A549 (cell line): ENCODE measurements at regions not wholly inside any gene's neighbourhood (a gene's known extent, or its start where the extent isn't known, plus 50 kb on each side); places are given as distances from the start of the nearest gene placed in this dataset.

Experiments used
- ATAC-seq, 2 experiments: fragments of 200-7000 bp in 1 of 2; fragments of >200 bp in 1 of 2; cut with Nextera tagmentation in 1 of 2; cut with Tn5 transposase in 1 of 2; 3 replicates each; pipeline versions ENCODE4 v1.8.0 to v1.9.1; 2018 to 2020; ENCODE audit warnings: mild to moderate bottlenecking in 1 of 2, moderate library complexity in 1 of 2
- CTCF ChIA-PET: fragments of 300-600 bp; sonication (Branson Sonifier 250); formaldehyde crosslinking; extraction: SDS; loops from one replicate; lab custom pipeline; 2021; ENCODE audit warnings: antibody characterized with exemption, inconsistent platforms; lab: Yijun Ruan, JAX
- POLR2A ChIA-PET: fragments of 350-600 bp; formaldehyde crosslinking; extraction: SDS; loops from one replicate; lab custom pipeline; 2021; ENCODE audit warnings: antibody characterized with exemption, inconsistent platforms; lab: Yijun Ruan, JAX
- DNase-seq, 2 experiments: peaks; one replicate each; pipeline versions ENCODE4 v3.0.0 to v3.0.0-alpha.2; 2011 to 2016; ENCODE audit warnings: low read depth in 1 of 2, low spot score in 1 of 2
- FAIRE-seq: peaks from 2 replicates; lab custom pipeline; 2011; peaks lifted over from hg19 to GRCh38; lab: Jason Lieb, UNC
- H3K27ac ChIP-seq, 2 experiments: fragments of >200 bp; sonication (Bioruptor Twin); formaldehyde crosslinking; 3 replicates each; pipeline ENCODE4 v1.5.1; 2016 to 2017
- H3K4me1 ChIP-seq: fragments of >200 bp; sonication (Bioruptor Twin); formaldehyde crosslinking; 3 replicates; pipeline ENCODE4 v1.6.1; 2016
- H3K4me2 ChIP-seq: fragments of >200 bp; sonication (Bioruptor Twin); formaldehyde crosslinking; 3 replicates; pipeline ENCODE4 v1.6.1; 2016
- H3K4me3 ChIP-seq: fragments of >200 bp; sonication (Bioruptor Twin); formaldehyde crosslinking; 3 replicates; pipeline ENCODE4 v1.5.1; 2016
- H3K9me3 ChIP-seq: fragments of >200 bp; sonication (Bioruptor Twin); formaldehyde crosslinking; 3 replicates; pipeline ENCODE4 v1.6.1; 2016
- BHLHE40 ChIP-seq: IDR thresholded peaks from 2 replicates; pipeline ENCODE4 v1.6.1; 2012; ENCODE audit warnings: low read depth, low read length, inconsistent platforms
- CBX8 ChIP-seq: fragments of 200-600 bp; sonication (generic); IDR thresholded peaks from 2 replicates; pipeline ENCODE4 v1.6.1; 2016
- CEBPB ChIP-seq, 2 experiments: fragments of >200 bp in 1 of 2; sonication (Bioruptor Twin) in 1 of 2; formaldehyde crosslinking in 1 of 2; IDR thresholded peaks; 2 replicates each; pipeline ENCODE4 v1.6.1; 2012 to 2016
- ELK1 ChIP-seq: fragments of 150-350 bp; IDR thresholded peaks from 2 replicates; pipeline ENCODE4 v1.6.1; 2014; ENCODE audit warnings: low read depth, mild to moderate bottlenecking, low read length
- ESRRA ChIP-seq: fragments of 150-350 bp; IDR thresholded peaks from 2 replicates; pipeline ENCODE4 v1.6.1; 2014; ENCODE audit warnings: mild to moderate bottlenecking, low read length, borderline replicate concordance
- FOSB ChIP-seq: fragments of 250-450 bp; sonication (Bioruptor Pico); IDR thresholded peaks from 2 replicates; pipeline ENCODE4 v1.5.0; 2020; ENCODE audit warnings: mild to moderate bottlenecking, moderate library complexity
- FOXS1 ChIP-seq: fragments of 250-450 bp; sonication (Bioruptor Pico); IDR thresholded peaks from 2 replicates; pipeline ENCODE4 v1.5.0; 2020; ENCODE audit warnings: mild to moderate bottlenecking, moderate library complexity
- HDAC2 ChIP-seq: fragments of 200-600 bp; sonication (generic); IDR thresholded peaks from 2 replicates; pipeline ENCODE4 v1.6.1; 2016
- HEYL ChIP-seq: fragments of 250-450 bp; sonication (Bioruptor Pico); IDR thresholded peaks from 2 replicates; pipeline ENCODE4 v1.8.0; 2021; ENCODE audit warnings: mild to moderate bottlenecking, moderate library complexity
- HOXB5 ChIP-seq: fragments of 250-450 bp; sonication (Bioruptor Pico); IDR thresholded peaks from 2 replicates; pipeline ENCODE4 v1.5.0; 2020; ENCODE audit warnings: mild to moderate bottlenecking, moderate library complexity
- KDM5A ChIP-seq: fragments of 200-600 bp; sonication (generic); IDR thresholded peaks from 2 replicates; pipeline ENCODE4 v1.6.1; 2016; ENCODE audit warnings: antibody characterized with exemption, mild to moderate bottlenecking
- MAZ ChIP-seq: fragments of 150-350 bp; IDR thresholded peaks from 2 replicates; pipeline ENCODE4 v1.6.1; 2014; ENCODE audit warnings: antibody characterized with exemption, low read depth, low read length, borderline replicate concordance
- POLR2AphosphoS2 ChIP-seq: conservative IDR thresholded peaks from 2 replicates; pipeline ENCODE4 v1.6.1; 2012; ENCODE audit warnings: low read length, improper control_type of control experiment, inconsistent platforms
- REST ChIP-seq: fragments of 200-600 bp; sonication (generic); IDR thresholded peaks from 2 replicates; pipeline ENCODE4 v1.6.1; 2016; ENCODE audit warnings: antibody characterized with exemption, mild to moderate bottlenecking, moderate library complexity
- SMC3 ChIP-seq: fragments of >200 bp; sonication (Bioruptor Twin); formaldehyde crosslinking; IDR thresholded peaks from 3 replicates; pipeline ENCODE4 v1.6.1; 2018; ENCODE audit warnings: inconsistent platforms
- SREBF2 ChIP-seq: fragments of 450-650 bp; IDR thresholded peaks from 2 replicates; pipeline ENCODE4 v1.6.1; 2014; ENCODE audit warnings: mild to moderate bottlenecking, moderate library complexity
- TP53 ChIP-seq: fragments of 250-450 bp; sonication (Bioruptor Pico); IDR thresholded peaks from 2 replicates; pipeline ENCODE4 v1.5.0; 2021; ENCODE audit warnings: mild to moderate bottlenecking, moderate library complexity
- ZSCAN20 ChIP-seq: fragments of 250-450 bp; sonication (Bioruptor Pico); IDR thresholded peaks from 2 replicates; pipeline ENCODE4 v1.8.0; 2022; ENCODE audit warnings: mild to moderate bottlenecking, moderate library complexity
- WGBS: methylation state at CpG from one replicate; pipeline ENCODE4 v1.1.6; 2017; ENCODE audit errors: missing lambda C conversion rate; 5-methylcytosine and 5-hydroxymethylcytosine counted together
- TF ChIP-seq, protein P1 (sequence below): fragments of 250-450 bp; sonication (Bioruptor Pico); IDR thresholded peaks from 2 replicates; pipeline ENCODE4 v1.5.0; 2021; ENCODE audit warnings: mild to moderate bottlenecking, moderate library complexity, borderline replicate concordance
- TF ChIP-seq, protein P2 (sequence below): fragments of >200 bp; sonication (Bioruptor Twin); formaldehyde crosslinking; IDR thresholded peaks from 2 replicates; pipeline ENCODE4 v1.6.1; 2016

GRCh38 chr13:64327505-64328194 lies 2902.5 kb downstream of the PCDH9 start:
- 17% methylated on average over 2 of the region's 2 CpGs for WGBS
- ChIA-PET CTCF (no interaction called here), POLR2A (no interaction called here)
- Histone ChIP-seq H3K4me1 (no peaks in the 10 kb centered on the region), H3K4me3 (no peak overlapping the region), H3K9me3 (no peaks in the 10 kb centered on the region)
- FAIRE-seq (no peak), DNase-seq (no peak)
- TF ChIP-seq HEYL (CRISPR knock-in tag) (no peak), CEBPB (IDR thresholded peaks at IDR 0.05) (no peak), FOXS1 (CRISPR knock-in tag) (no peak), CBX8 (no peak), HOXB5 (CRISPR knock-in tag) (no peak), HDAC2 (no peak), ELK1 (no peak), REST (no peak), KDM5A (no peak)
- TF ChIP-seq, protein P1, sequence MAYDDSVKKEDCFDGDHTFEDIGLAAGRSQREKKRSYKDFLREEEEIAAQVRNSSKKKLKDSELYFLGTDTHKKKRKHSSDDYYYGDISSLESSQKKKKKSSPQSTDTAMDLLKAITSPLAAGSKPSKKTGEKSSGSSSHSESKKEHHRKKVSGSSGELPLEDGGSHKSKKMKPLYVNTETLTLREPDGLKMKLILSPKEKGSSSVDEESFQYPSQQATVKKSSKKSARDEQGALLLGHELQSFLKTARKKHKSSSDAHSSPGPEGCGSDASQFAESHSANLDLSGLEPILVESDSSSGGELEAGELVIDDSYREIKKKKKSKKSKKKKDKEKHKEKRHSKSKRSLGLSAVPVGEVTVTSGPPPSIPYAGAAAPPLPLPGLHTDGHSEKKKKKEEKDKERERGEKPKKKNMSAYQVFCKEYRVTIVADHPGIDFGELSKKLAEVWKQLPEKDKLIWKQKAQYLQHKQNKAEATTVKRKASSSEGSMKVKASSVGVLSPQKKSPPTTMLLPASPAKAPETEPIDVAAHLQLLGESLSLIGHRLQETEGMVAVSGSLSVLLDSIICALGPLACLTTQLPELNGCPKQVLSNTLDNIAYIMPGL (CRISPR knock-in tag): no peak
- TF ChIP-seq, protein P2, sequence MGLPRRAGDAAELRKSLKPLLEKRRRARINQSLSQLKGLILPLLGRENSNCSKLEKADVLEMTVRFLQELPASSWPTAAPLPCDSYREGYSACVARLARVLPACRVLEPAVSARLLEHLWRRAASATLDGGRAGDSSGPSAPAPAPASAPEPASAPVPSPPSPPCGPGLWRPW: no peak
- TF ChIP-seq, all 56 proteins: peak for 0
- H3K4me2 ChIP-seq: no peak overlapping the region
- no peak for ATAC-seq
- H3K27ac ChIP-seq: no peak overlapping the region

GRCh38 chr13:64314331-64314730 lies 2898.7 kb upstream of the PCDH20 start:
- H3K4me1 ChIP-seq: no peaks in the 10 kb centered on the region
- no peak overlapping the region for H3K4me3 ChIP-seq
- no peak for FAIRE-seq
- DNase-seq: no peak
- ChIA-PET CTCF (no interaction called here), POLR2A (no interaction called here)
- ATAC-seq: no peak
- TF ChIP-seq HEYL (CRISPR knock-in tag): no peak
- no peak for TF ChIP-seq ESRRA
- no peak for TF ChIP-seq BHLHE40
- TF ChIP-seq, protein P2: no peak
- TF ChIP-seq ZSCAN20 (CRISPR knock-in tag): no peak
- TF ChIP-seq FOXS1 (CRISPR knock-in tag): no peak
- TF ChIP-seq MAZ: no peak
- no peak for TF ChIP-seq SREBF2
- TF ChIP-seq POLR2AphosphoS2: no peak
- TF ChIP-seq CEBPB (IDR thresholded peaks at IDR 0.05): no peak
- TF ChIP-seq FOSB: no peak
- TF ChIP-seq SMC3: no peak
- TF ChIP-seq TP53 (CRISPR knock-in tag): no peak
- TF ChIP-seq HOXB5 (CRISPR knock-in tag): no peak
- no peak overlapping the region for H3K4me2 ChIP-seq
- H3K27ac ChIP-seq: no peak overlapping the region
- no peaks in the 10 kb centered on the region for H3K9me3 ChIP-seq
- 91% methylated on average over 2 of the region's 2 CpGs for WGBS
